GM23338 (cell line): ENCODE measurements at regions not wholly inside any gene's neighbourhood (a gene's known extent, or its start where the extent isn't known, plus 50 kb on each side); places are given as distances from the start of the nearest gene placed in this dataset.

Source experiments
- ATAC-seq: fragments of 200-7000 bp; cut with Tn5 transposase; 3 replicates; pipeline ENCODE4 v1.9.1; 2020
- DNase-seq: peaks from one replicate; pipeline ENCODE4 v3.0.0-alpha.2; 2015; ENCODE audit warnings: low spot score
- H2AFZ ChIP-seq: fragments of 200-600 bp; sonication (generic); 2 replicates; pipeline ENCODE4 v1.8.0; 2016; ENCODE audit warnings: antibody characterized with exemption, mild to moderate bottlenecking, moderate library complexity
- H3F3A ChIP-seq: fragments of 200-600 bp; sonication (generic); replicated peaks from 2 replicates; pipeline ENCODE4 v1.8.0; 2017; ENCODE audit warnings: antibody characterized with exemption, mixed run types, low read depth
- H3K27ac ChIP-seq: fragments of 200-600 bp; sonication (generic); 2 replicates; pipeline ENCODE4 v1.6.1; 2016; ENCODE audit warnings: low read depth
- H3K27me3 ChIP-seq: fragments of 200-600 bp; sonication (generic); 2 replicates; pipeline ENCODE4 v1.8.0; 2016; ENCODE audit warnings: mild to moderate bottlenecking, mixed run types, moderate library complexity; ENCODE audit not compliant: insufficient read depth
- H3K36me3 ChIP-seq: fragments of 200-600 bp; sonication (generic); 2 replicates; pipeline ENCODE4 v1.8.0; 2016; ENCODE audit warnings: mild to moderate bottlenecking; ENCODE audit not compliant: insufficient read depth
- H3K4me1 ChIP-seq: fragments of 200-600 bp; sonication (generic); 2 replicates; pipeline ENCODE4 v1.8.0; 2016; ENCODE audit warnings: mild to moderate bottlenecking, moderate library complexity; ENCODE audit not compliant: insufficient read depth
- H3K4me2 ChIP-seq: fragments of 200-600 bp; sonication (generic); 2 replicates; pipeline ENCODE4 v1.7.1; 2017; ENCODE audit warnings: mixed run types
- H3K4me3 ChIP-seq: fragments of 200-600 bp; sonication (generic); 2 replicates; pipeline ENCODE4 v1.6.1; 2016; ENCODE audit warnings: mixed run types
- H3K79me2 ChIP-seq: fragments of 200-600 bp; sonication (generic); replicated peaks from 2 replicates; pipeline ENCODE4 v1.8.0; 2017; ENCODE audit warnings: mild to moderate bottlenecking; ENCODE audit not compliant: insufficient read depth
- H3K9me2 ChIP-seq: fragments of 200-600 bp; sonication (generic); 2 replicates; pipeline ENCODE4 v1.8.0; 2017; ENCODE audit not compliant: insufficient read depth
- H4K20me1 ChIP-seq: fragments of 200-600 bp; sonication (generic); replicated peaks from 2 replicates; pipeline ENCODE4 v1.8.0; 2017; ENCODE audit warnings: mild to moderate bottlenecking; ENCODE audit not compliant: insufficient read depth
- H3K27ac Mint-ChIP-seq: 2 replicates; pipeline ENCODE4 v1.8.0; 2020; ENCODE audit warnings: inconsistent platforms, mild to moderate bottlenecking, moderate library complexity, mixed read lengths
- H3K27me3 Mint-ChIP-seq: 3 replicates; pipeline ENCODE4 v1.8.0; 2022; ENCODE audit warnings: low read depth, mild to moderate bottlenecking, moderate library complexity, mixed read lengths, inconsistent platforms; ENCODE audit not compliant: insufficient read depth, poor library complexity
- H3K36me3 Mint-ChIP-seq: 3 replicates; pipeline ENCODE4 v1.8.0; 2021; ENCODE audit warnings: low read depth, mild to moderate bottlenecking, inconsistent platforms, moderate library complexity, mixed read lengths
- H3K4me1 Mint-ChIP-seq: 3 replicates; pipeline ENCODE4 v1.8.0; 2020; ENCODE audit warnings: mild to moderate bottlenecking, inconsistent platforms, mixed read lengths
- H3K4me3 Mint-ChIP-seq: 3 replicates; pipeline ENCODE4 v1.8.0; 2021; ENCODE audit warnings: moderate library complexity, mild to moderate bottlenecking, inconsistent platforms, mixed read lengths
- H3K9me3 Mint-ChIP-seq: 3 replicates; pipeline ENCODE4 v1.8.0; 2020; ENCODE audit warnings: moderate library complexity, mild to moderate bottlenecking, inconsistent platforms, mixed read lengths
- CREB1 ChIP-seq: fragments of 250-450 bp; sonication (Bioruptor Pico); IDR thresholded peaks from 2 replicates; pipeline ENCODE4 v1.5.0; 2020; ENCODE audit warnings: low read depth, mild to moderate bottlenecking, moderate library complexity
- CTCF ChIP-seq, 2 experiments: fragments of 200-600 bp in 1 of 2; sonication (generic) in 1 of 2; conservative IDR thresholded peaks; 2 replicates each; pipeline versions ENCODE4 v1.5.1 to v1.6.1; 2016 to 2017; ENCODE audit warnings: antibody characterized with exemption in 2 of 2, low read depth in 2 of 2, mild to moderate bottlenecking in 2 of 2, moderate library complexity in 1 of 2
- ETS1 ChIP-seq: IDR thresholded peaks from 2 replicates; pipeline ENCODE4 v1.6.1; 2016; ENCODE audit warnings: antibody characterized with exemption
- EZH2phosphoT487 ChIP-seq: fragments of 200-600 bp; sonication (generic); IDR thresholded peaks from one replicate; pipeline ENCODE4 v1.8.1; 2018; ENCODE audit warnings: antibody characterized with exemption; ENCODE audit not compliant: unreplicated experiment
- JUNB ChIP-seq: IDR thresholded peaks from one replicate; pipeline ENCODE4 v1.6.1; 2016; ENCODE audit warnings: antibody characterized with exemption; ENCODE audit not compliant: unreplicated experiment
- POLR2AphosphoS5 ChIP-seq: IDR thresholded peaks from 2 replicates; pipeline ENCODE4 v1.6.1; 2016; ENCODE audit warnings: antibody characterized with exemption, low read depth
- REST ChIP-seq: IDR thresholded peaks from one replicate; pipeline ENCODE4 v1.6.1; 2018; ENCODE audit warnings: antibody characterized with exemption; ENCODE audit not compliant: unreplicated experiment
- STAT1 ChIP-seq: IDR thresholded peaks from one replicate; pipeline ENCODE4 v1.6.1; 2016; ENCODE audit warnings: antibody characterized with exemption; ENCODE audit not compliant: unreplicated experiment
- ZNF114 ChIP-seq: fragments of 250-450 bp; sonication (Bioruptor Pico); IDR thresholded peaks from 2 replicates; pipeline ENCODE4 v1.5.0; 2020; ENCODE audit warnings: mild to moderate bottlenecking, moderate library complexity
- ZNF331 ChIP-seq: fragments of 250-450 bp; sonication (Bioruptor Pico); IDR thresholded peaks from 2 replicates; pipeline ENCODE4 v1.5.0; 2020; ENCODE audit warnings: low read depth, mild to moderate bottlenecking, moderate library complexity

- TF ChIP-seq JUNB (no peak), ZNF331 (no peak), ZNF114 (CRISPR knock-in tag) (no peak), EZH2phosphoT487 (no peak), ETS1 (no peak), REST (no peak), CTCF (conservative IDR thresholded peaks at IDR 0.05; ENCODE audit: low read depth in 2 of 2) (no peak), POLR2AphosphoS5 (no peak), CREB1 (CRISPR knock-in tag) (no peak), STAT1 (no peak)
- no peak for ATAC-seq
- Histone ChIP-seq H3K27me3 (no peaks in the 10 kb centered on the region), H3K79me2 (no peaks in the 10 kb centered on the region), H3K27ac (no peak overlapping the region), H3K4me2 (no peak overlapping the region), H3F3A (no peaks in the 10 kb centered on the region), H3K36me3 (no peaks in the 10 kb centered on the region), H3K4me1 (peaks cover 8% of the 10 kb centered on the region; the same call in 1 of the 2 replicates), H3K4me3 (no peak overlapping the region), H3K9me2 (no peaks in the 10 kb centered on the region), H2AFZ (no peak overlapping the region), H4K20me1 (no peaks in the 10 kb centered on the region)
- no peak for DNase-seq
- no peaks in the 10 kb centered on the region for H3K36me3 Mint-ChIP-seq
- no peaks in the 10 kb centered on the region for H3K9me3 Mint-ChIP-seq
- H3K4me1 Mint-ChIP-seq: peaks cover 11% of the 10 kb centered on the region; the same call in 2 of the 3 replicates
- H3K4me3 Mint-ChIP-seq: no peak overlapping the region
- H3K27me3 Mint-ChIP-seq: peaks cover 3% of the 10 kb centered on the region
- H3K27ac Mint-ChIP-seq: no peak overlapping the region
Measured at GRCh38 chr5:52709167-52709925, 78.4 kb upstream of the ITGA1 start.
